GM21786 (cell line): ENCODE measurements at regions not wholly inside any gene's neighbourhood (a gene's known extent, or its start where the extent isn't known, plus 50 kb on each side); places are given as distances from the start of the nearest gene placed in this dataset.
"Not testable (repeated sequence)": the region's sequence is repeated elsewhere in the genome, so short reads cannot be mapped to it uniquely, and the experiment has no call there.

Experiments
- ATAC-seq: cut with Tn5 transposase; IDR thresholded peaks from one replicate; pipeline ENCODE4 v1.9.1; 2021; ENCODE audit not compliant: unreplicated experiment

GRCh38 chr5:148880197-148880596 is 53.8 kb downstream of the ADRB2 start:
- ATAC-seq: no peak

GRCh38 chr5:148880696-148881095 is 54.3 kb downstream of the ADRB2 start:
- no peak for ATAC-seq

- ATAC-seq: no peak
These were observed 55.9 kb downstream of the ADRB2 start for GRCh38 chr5:148882332-148882731.

GRCh38 chr5:148884339-148885020 is 58.1 kb downstream of the ADRB2 start:
- no peak for ATAC-seq

- ATAC-seq: no peak
These were observed 60.9 kb downstream of the ADRB2 start for GRCh38 chr5:148887123-148887881.

- ATAC-seq: not testable (repeated sequence)
These were observed 63.5 kb downstream of the ADRB2 start for GRCh38 chr5:148889936-148890335.

GRCh38 chr5:148895441-148895840 is 69.0 kb downstream of the ADRB2 start:
- ATAC-seq: not testable (repeated sequence)

GRCh38 chr5:148897842-148898241 is 71.4 kb downstream of the ADRB2 start:
- no peak for ATAC-seq

GRCh38 chr5:148898413-148899075 is 72.1 kb downstream of the ADRB2 start:
- ATAC-seq: no peak

GRCh38 chr5:148899993-148900392 is 73.6 kb downstream of the ADRB2 start:
- ATAC-seq: no peak

- no peak for ATAC-seq
These were observed 76.1 kb downstream of the ADRB2 start for GRCh38 chr5:148902478-148902877.

GRCh38 chr5:148903587-148903986 is 77.2 kb downstream of the ADRB2 start:
- ATAC-seq: no peak

- no peak for ATAC-seq
These were observed 78.0 kb downstream of the ADRB2 start for GRCh38 chr5:148904440-148904839.

- no peak for ATAC-seq
These were observed 79.1 kb downstream of the ADRB2 start for GRCh38 chr5:148905541-148905940.

- ATAC-seq: no peak
These were observed 80.6 kb downstream of the ADRB2 start for GRCh38 chr5:148906968-148907367.

GRCh38 chr5:148909040-148909439 is 82.6 kb downstream of the ADRB2 start:
- ATAC-seq: no peak

- no peak for ATAC-seq
These were observed 83.4 kb downstream of the ADRB2 start for GRCh38 chr5:148909766-148910165.

- ATAC-seq: no peak
These were observed 83.8 kb downstream of the ADRB2 start for GRCh38 chr5:148910216-148910615.

- no peak for ATAC-seq
These were observed 84.4 kb downstream of the ADRB2 start for GRCh38 chr5:148910686-148911361.

GRCh38 chr5:148911386-148911785 is 85.0 kb downstream of the ADRB2 start:
- ATAC-seq: no peak

- ATAC-seq: no peak
These were observed 85.7 kb downstream of the ADRB2 start for GRCh38 chr5:148912146-148912545.
